GM19463 (cell line): ENCODE measurements at regions not wholly inside any gene's neighbourhood (a gene's known extent, or its start where the extent isn't known, plus 50 kb on each side); places are given as distances from the start of the nearest gene placed in this dataset.
"Not testable (repeated sequence)": the region's sequence is repeated elsewhere in the genome, so short reads cannot be mapped to it uniquely, and the experiment has no call there.

Experiments used
- ATAC-seq: cut with Tn5 transposase; IDR thresholded peaks from one replicate; pipeline ENCODE4 v1.9.1; 2021; ENCODE audit warnings: mild to moderate bottlenecking, moderate library complexity; ENCODE audit not compliant: unreplicated experiment

- ATAC-seq = no peak
Observed at GRCh38 chr3:36175916-36176461, 204.3 kb upstream of the STAC start.

GRCh38 chr3:36178018-36178417 is 202.3 kb upstream of the STAC start:
- no peak for ATAC-seq

GRCh38 chr3:36182024-36182423 is 198.3 kb upstream of the STAC start:
- ATAC-seq = no peak

GRCh38 chr3:36187197-36187596 is 193.1 kb upstream of the STAC start:
- ATAC-seq = not testable (repeated sequence)

DNA sequence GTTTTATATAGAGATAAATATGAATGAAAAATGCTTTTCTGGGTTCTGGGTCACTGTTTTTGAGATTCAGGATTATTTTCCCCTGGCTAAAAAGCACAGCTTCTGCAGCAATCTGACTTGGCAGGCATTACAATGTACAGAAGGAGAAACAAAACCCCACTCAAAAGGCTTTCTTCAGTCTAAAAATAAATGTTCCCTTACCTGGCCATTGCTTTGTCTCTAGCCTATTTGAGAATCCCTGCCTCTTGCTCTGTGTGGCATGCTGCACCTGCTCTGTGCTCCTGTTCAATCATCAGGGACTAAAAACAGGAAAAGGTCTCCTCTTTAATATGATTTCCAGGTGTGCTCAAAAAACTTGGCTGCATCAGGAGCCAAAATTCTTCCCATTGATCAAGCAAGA is 187.4 kb upstream of the STAC start:
- no peak for ATAC-seq

DNA sequence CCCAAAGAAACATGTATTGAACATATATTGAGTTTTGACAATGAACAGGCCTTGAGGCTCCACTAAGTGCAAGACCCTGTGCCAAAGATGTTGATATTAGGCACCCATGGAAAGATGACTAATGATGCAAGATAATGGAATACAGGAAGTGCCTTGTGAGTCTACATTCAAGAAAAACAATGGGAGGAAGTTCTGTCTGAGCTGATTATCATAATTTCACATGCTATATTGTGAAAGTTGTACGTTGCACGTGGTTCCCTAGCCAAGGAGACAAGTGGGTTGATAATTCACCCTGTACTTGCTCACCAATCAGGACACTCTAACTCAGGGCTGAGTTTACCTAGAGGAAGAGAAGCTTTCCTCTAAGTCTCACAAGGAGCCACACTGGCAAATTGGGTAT is 186.9 kb upstream of the STAC start:
- ATAC-seq = no peak

DNA sequence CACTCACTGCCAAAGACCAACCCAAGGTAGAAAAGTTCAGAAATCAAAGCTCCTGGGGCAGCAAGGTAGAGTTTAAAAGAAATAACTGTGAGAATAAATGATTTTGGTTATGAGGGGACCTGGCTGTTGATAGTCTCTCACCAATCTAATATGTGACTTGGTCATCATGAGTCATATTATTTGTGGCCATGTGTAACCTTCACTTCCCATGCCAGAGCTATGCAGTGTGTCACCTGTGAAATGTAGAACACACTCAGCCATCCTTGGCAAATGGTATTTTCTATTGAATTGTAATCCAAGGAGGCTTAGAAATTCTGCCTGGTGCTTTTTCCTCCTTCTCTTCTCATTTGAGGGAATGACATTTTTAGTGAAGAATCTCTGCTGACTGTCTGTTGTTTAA is 184.2 kb upstream of the STAC start:
- no peak for ATAC-seq

DNA sequence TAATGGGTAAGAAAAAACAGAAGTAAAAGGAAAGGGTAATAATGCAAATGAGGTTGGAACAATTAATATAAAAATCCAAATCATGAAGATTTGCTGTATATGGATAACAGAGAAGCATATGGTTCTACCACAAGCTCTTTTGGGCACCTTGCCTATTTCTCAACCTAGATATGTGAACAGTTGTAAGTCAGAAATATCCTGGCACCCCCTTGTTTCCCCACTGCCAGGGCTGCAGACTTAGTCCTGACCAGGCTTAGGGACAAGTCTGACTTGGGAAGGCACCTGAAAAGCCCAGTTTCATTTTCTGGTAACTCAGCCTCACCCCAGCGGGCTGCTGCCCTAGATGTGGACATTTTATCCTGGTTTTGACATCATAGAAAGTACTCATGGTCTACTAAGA is 183.2 kb upstream of the STAC start:
- ATAC-seq = no peak

- no peak for ATAC-seq
Observed at GRCh38 chr3:36201546-36201945, 178.8 kb upstream of the STAC start.

GRCh38 chr3:36206956-36207580 is 173.2 kb upstream of the STAC start:
- ATAC-seq = no peak

GRCh38 chr3:36210840-36211651 is 169.3 kb upstream of the STAC start:
- no peak for ATAC-seq

DNA sequence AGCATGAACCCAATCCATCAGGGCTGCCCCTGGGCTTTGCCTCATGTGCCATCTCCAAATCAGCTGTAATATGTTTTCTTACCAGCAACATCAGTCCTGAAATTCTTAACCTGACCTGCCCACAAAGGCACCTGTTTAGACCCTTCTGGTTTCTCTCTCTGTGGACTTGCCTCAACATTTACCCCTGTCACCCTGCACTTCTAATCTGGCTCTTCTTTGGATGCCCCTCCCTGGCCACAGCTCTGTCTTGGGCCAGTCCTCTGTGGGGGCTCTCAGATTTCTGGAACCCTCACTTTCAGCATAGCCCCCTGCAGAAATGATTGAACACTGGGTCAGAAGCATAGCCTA is 168.7 kb upstream of the STAC start:
- no peak for ATAC-seq

DNA sequence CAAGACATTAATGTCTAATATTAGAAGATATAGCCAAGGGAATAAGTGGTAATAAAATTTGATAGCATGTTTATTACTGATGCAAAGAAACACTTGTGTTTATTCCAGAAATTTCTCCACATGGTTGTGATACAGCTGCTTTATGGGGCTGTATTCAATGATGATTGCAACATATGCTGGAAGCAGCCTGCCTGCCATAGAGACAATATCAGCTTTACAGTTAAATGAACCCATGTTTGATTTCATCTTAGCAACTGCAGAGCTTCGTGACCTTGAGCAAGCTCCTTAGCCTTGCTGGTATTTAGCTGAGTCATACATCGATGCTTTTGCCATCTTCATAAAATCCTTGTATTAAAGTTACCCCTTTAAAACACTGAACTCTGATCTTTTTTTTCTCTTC is 168.1 kb upstream of the STAC start:
- ATAC-seq = no peak

GRCh38 chr3:36214460-36214859 is 165.8 kb upstream of the STAC start:
- ATAC-seq = no peak

DNA sequence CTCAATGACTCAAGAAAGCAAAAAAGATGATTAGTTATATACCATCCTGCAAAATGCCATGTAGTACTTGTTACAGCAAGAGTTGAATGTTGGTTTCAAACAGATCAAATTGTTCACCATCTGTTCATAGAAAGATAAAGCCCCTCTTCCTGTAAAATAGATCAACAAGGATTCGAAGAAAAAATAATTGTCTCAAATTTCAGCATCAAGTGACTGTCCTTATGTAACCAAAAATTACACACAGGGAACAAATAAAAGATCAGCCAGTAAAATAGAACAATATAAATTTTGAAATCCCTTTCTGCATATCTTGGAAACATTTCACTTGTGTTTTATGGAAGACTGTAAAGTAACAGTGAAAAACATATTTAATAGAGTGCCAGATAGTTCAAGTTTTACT is 165.1 kb upstream of the STAC start:
- ATAC-seq = no peak

DNA sequence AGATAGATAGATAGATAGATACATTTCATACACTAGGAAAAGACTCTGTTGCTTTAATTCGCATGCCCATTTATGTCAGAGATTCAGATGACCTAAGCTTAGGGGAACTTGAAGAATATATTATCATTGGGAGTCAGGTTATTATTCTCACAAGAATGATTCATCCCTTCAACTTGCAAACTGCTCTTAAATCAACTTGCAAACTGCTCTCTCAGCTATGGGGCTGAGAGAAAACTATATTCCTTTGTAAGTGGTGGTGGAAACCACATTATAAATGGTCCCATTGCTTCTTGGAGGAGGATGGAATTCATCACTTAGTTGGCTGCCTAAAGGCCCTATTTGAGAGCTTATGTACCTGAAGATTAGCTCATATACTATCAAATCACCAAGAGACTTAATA is 160.9 kb upstream of the STAC start:
- no peak for ATAC-seq

DNA sequence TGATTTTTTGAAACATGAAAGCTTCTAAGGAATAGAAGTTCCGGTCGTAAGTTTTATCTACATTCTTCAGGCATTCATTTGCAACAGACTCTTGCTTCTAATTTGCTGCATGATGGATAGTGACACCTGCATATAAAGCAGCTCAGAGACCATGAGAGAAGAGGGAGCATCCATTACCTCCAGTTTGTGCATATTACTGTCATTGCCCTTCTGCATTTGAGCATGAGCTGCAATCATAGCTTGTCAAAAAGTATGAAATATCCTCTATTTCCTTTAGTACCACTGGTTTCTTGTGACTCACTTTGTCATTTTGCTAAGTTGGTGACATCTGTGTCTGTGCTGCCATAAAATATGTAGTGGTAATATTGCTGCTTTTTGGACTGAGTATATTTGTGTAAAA is 160.1 kb upstream of the STAC start:
- no peak for ATAC-seq

DNA sequence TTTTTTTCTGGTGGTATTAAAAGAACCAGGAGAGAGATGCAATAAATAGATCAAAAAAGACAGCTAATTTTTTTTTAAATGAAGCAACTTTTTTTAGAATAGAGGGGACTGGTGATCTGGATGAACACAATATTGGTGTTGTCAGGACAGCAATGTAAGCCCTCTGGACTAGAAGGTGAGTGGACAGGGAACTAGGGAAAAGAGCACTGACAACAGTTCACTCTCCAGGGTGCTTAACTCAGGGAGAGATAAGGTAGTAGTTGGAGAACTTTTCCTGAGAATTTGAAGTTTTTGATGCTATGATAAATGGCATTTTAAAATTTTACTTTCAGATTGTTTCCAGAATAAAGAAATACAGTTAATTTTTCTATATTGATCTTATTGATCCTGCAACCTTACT is 158.3 kb upstream of the STAC start:
- ATAC-seq = no peak

DNA sequence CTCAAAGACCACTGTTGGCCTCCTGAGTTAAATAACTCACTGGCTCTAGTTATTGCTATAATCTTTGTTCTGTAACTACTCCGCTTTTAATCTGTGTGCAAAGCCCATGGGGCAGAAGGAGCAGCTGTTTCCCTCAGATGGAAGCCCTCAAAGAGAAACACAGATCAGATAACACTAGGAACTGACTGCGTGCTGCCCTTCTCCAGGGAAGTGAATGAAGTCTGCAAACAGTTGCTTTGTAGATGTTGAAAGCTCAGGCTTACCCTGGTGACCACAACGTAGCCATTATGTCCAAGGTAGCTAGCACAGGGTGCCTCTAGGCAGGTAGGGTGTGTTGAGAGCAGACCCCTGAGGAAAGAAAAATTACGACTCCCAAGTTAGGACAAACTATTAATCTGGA is 152.3 kb upstream of the STAC start:
- ATAC-seq = no peak

GRCh38 chr3:36229496-36229895 is 150.8 kb upstream of the STAC start:
- ATAC-seq = no peak

- ATAC-seq = no peak
Observed at GRCh38 chr3:36232797-36233489, 147.4 kb upstream of the STAC start.

DNA sequence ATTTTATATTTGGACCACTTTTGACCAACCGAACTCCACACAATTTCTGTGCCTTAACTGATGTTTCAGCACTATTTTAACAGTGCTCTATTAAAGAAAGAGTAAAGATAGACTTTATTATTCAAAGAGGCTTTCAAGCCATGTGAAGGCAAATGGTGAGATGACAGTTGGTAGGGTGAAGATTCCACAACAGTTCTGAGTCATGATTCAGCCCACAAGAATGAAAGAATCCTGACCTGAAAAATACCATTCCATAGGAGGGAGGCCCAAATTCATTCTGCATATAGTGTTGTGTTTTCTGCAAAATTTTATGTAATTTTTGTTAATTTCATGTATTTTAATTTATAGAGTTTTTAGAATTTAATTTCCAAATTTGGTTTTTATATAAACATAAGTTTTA is 135.6 kb upstream of the STAC start:
- ATAC-seq = no peak
